Stimulated activated CD8-positive, alpha-beta memory T cell treated with anti-CD3 and anti-CD28 coated beads, Interleukin-15, amount 100 ng/mL, for 24 hours (primary cell): ENCODE measurements at regions not wholly inside any gene's neighbourhood (a gene's known extent, or its start where the extent isn't known, plus 50 kb on each side); places are given as distances from the start of the nearest gene placed in this dataset.

Experiments used
- DNase-seq: peaks from one replicate; pipeline ENCODE4 v3.0.0-alpha.2; 2020; ENCODE audit warnings: low read depth

GRCh38 chr1:212558693-212559480, 49.7 kb upstream of the ATF3 start:
- peak; percentile 81 for DNase-seq
